NCI-H1417 treated with DMSO at 0.1 percent for 48 hours (cell line): ENCODE measurements at regions not wholly inside any gene's neighbourhood (a gene's known extent, or its start where the extent isn't known, plus 50 kb on each side); places are given as distances from the start of the nearest gene placed in this dataset.

Source experiments
- DNase-seq: peaks from one replicate; lab custom pipeline; 2025; lab: John Stamatoyannopoulos, UW

- no peak for DNase-seq
Observed at GRCh38 chr2:2528846-2529245, 197.8 kb upstream of the MYT1L start.

GRCh38 chr2:2527148-2527547 lies 196.1 kb upstream of the MYT1L start:
- no peak for DNase-seq

GRCh38 chr2:2524348-2524941 lies 193.4 kb upstream of the MYT1L start:
- DNase-seq, result no peak

- DNase-seq, result no peak
Observed at GRCh38 chr2:2523461-2524347, 192.6 kb upstream of the MYT1L start.

GRCh38 chr2:2520401-2520811 lies 189.3 kb upstream of the MYT1L start:
- DNase-seq, result peak; percentile 3

GRCh38 chr2:2519381-2519780 lies 188.3 kb upstream of the MYT1L start:
- DNase-seq, result no peak

- no peak for DNase-seq
Observed at GRCh38 chr2:2517399-2517798, 186.3 kb upstream of the MYT1L start.

GRCh38 chr2:2516386-2516785 lies 185.3 kb upstream of the MYT1L start:
- DNase-seq, result no peak

GRCh38 chr2:2512931-2513330 lies 181.9 kb upstream of the MYT1L start:
- DNase-seq, result no peak

GRCh38 chr2:2507417-2507997 lies 176.4 kb upstream of the MYT1L start:
- no peak for DNase-seq

- no peak for DNase-seq
Observed at GRCh38 chr2:2506536-2506935, 175.5 kb upstream of the MYT1L start.

- DNase-seq, result no peak
Observed at GRCh38 chr2:2505604-2506003, 174.5 kb upstream of the MYT1L start.

GRCh38 chr2:2503864-2504418 lies 172.9 kb upstream of the MYT1L start:
- DNase-seq, result no peak

- DNase-seq, result no peak
Observed at GRCh38 chr2:2502201-2502549, 171.1 kb upstream of the MYT1L start.

GRCh38 chr2:2501454-2502200 lies 170.6 kb upstream of the MYT1L start:
- DNase-seq, result no peak

- DNase-seq, result no peak
Observed at GRCh38 chr2:2495606-2496005, 164.5 kb upstream of the MYT1L start.

GRCh38 chr2:2493496-2493895 lies 162.4 kb upstream of the MYT1L start:
- no peak for DNase-seq

- DNase-seq, result no peak
Observed at GRCh38 chr2:2492800-2493199, 161.7 kb upstream of the MYT1L start.

GRCh38 chr2:2491964-2492363 lies 160.9 kb upstream of the MYT1L start:
- DNase-seq, result no peak

GRCh38 chr2:2484301-2484700 lies 153.2 kb upstream of the MYT1L start:
- peak; percentile 89 for DNase-seq

GRCh38 chr2:2482851-2483250 lies 151.8 kb upstream of the MYT1L start:
- DNase-seq, result no peak

GRCh38 chr2:2472881-2473280 lies 141.8 kb upstream of the MYT1L start:
- no peak for DNase-seq
